HL-60 (cell line): ENCODE measurements at regions not wholly inside any gene's neighbourhood (a gene's known extent, or its start where the extent isn't known, plus 50 kb on each side); places are given as distances from the start of the nearest gene placed in this dataset.

Source experiments
- REST ChIP-seq: IDR thresholded peaks from 2 replicates; pipeline ENCODE4 v1.6.1; 2012; ENCODE audit warnings: low read depth; ENCODE audit not compliant: insufficient replicate concordance
- TF ChIP-seq, protein P1 (sequence below): IDR thresholded peaks from one replicate; pipeline ENCODE4 v1.5.1; 2011; ENCODE audit warnings: low read length, control low read depth, inconsistent platforms; ENCODE audit not compliant: insufficient read depth

- no peak for TF ChIP-seq REST
- TF ChIP-seq, protein P1, sequence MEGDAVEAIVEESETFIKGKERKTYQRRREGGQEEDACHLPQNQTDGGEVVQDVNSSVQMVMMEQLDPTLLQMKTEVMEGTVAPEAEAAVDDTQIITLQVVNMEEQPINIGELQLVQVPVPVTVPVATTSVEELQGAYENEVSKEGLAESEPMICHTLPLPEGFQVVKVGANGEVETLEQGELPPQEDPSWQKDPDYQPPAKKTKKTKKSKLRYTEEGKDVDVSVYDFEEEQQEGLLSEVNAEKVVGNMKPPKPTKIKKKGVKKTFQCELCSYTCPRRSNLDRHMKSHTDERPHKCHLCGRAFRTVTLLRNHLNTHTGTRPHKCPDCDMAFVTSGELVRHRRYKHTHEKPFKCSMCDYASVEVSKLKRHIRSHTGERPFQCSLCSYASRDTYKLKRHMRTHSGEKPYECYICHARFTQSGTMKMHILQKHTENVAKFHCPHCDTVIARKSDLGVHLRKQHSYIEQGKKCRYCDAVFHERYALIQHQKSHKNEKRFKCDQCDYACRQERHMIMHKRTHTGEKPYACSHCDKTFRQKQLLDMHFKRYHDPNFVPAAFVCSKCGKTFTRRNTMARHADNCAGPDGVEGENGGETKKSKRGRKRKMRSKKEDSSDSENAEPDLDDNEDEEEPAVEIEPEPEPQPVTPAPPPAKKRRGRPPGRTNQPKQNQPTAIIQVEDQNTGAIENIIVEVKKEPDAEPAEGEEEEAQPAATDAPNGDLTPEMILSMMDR, result no peak
Measured at GRCh38 chr1:222347627-222348026, 200.3 kb downstream of the HHIPL2 start.
